Ishikawa (cell line): ENCODE measurements at regions not wholly inside any gene's neighbourhood (a gene's known extent, or its start where the extent isn't known, plus 50 kb on each side); places are given as distances from the start of the nearest gene placed in this dataset.

ENCODE experiments used
- CEBPB ChIP-seq: IDR thresholded peaks from 2 replicates; pipeline ENCODE4 v1.6.1; 2012
- EP300 ChIP-seq: IDR thresholded peaks from 2 replicates; pipeline ENCODE4 v1.6.1; 2012; ENCODE audit warnings: borderline replicate concordance
- FOXM1 ChIP-seq: IDR thresholded peaks from 2 replicates; pipeline ENCODE4 v1.6.1; 2012; ENCODE audit warnings: low read depth, borderline replicate concordance
- NFIC ChIP-seq: IDR thresholded peaks from 2 replicates; pipeline ENCODE4 v1.6.1; 2012
- RAD21 ChIP-seq: IDR thresholded peaks from 2 replicates; pipeline ENCODE4 v1.6.1; 2012; ENCODE audit warnings: low read depth
- REST ChIP-seq: IDR thresholded peaks from 2 replicates; pipeline ENCODE4 v1.6.1; 2012; ENCODE audit warnings: low read depth, mild to moderate bottlenecking
- TAF1 ChIP-seq: IDR thresholded peaks from 2 replicates; pipeline ENCODE4 v1.6.1; 2012; ENCODE audit warnings: low read depth, mild to moderate bottlenecking
- TCF12 ChIP-seq: IDR thresholded peaks from 2 replicates; pipeline ENCODE4 v1.6.1; 2012; ENCODE audit warnings: low read depth
- TEAD4 ChIP-seq: IDR thresholded peaks from 2 replicates; pipeline ENCODE4 v1.6.1; 2012
- YY1 ChIP-seq: IDR thresholded peaks from 2 replicates; pipeline ENCODE4 v1.6.1; 2012; ENCODE audit warnings: low read depth
- TF ChIP-seq, protein P1 (sequence below): IDR thresholded peaks from 2 replicates; pipeline ENCODE4 v1.6.1; 2012
- TF ChIP-seq, protein P2 (sequence below): IDR thresholded peaks from 2 replicates; pipeline ENCODE4 v1.6.1; 2012

DNA sequence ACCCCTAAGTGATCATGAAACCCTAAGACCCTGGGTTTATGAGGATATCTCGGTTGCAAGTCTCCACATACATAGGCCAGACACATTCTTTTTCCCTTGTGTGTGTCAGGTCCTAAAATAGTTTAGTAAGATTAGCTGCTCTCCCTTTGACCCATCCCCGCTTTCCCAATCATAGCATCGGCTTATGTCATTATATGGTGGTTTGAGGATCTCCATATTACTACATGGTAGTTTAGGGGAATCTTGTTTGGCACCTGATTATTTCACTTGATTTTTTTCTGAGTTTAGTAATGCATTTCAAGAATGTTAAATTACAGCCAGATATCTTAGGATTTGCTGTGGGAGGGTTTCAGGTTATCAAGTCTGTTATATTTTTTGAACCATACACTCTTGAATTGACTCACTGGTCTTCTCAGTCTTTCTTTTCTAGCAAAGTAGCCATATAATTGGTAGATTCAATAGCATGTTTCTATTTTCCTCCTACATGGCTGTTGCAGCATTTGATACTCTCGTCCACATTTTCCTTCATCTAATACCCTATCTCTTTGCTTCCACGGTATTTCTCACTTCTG is 68.3 kb upstream of the TRHDE start:
- TF ChIP-seq, protein P1, sequence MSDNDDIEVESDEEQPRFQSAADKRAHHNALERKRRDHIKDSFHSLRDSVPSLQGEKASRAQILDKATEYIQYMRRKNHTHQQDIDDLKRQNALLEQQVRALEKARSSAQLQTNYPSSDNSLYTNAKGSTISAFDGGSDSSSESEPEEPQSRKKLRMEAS: no peak
- TF ChIP-seq YY1: no peak
- TF ChIP-seq, protein P2, sequence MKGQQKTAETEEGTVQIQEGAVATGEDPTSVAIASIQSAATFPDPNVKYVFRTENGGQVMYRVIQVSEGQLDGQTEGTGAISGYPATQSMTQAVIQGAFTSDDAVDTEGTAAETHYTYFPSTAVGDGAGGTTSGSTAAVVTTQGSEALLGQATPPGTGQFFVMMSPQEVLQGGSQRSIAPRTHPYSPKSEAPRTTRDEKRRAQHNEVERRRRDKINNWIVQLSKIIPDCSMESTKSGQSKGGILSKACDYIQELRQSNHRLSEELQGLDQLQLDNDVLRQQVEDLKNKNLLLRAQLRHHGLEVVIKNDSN: no peak
- TF ChIP-seq REST: no peak
- TF ChIP-seq TAF1: no peak
- no peak for TF ChIP-seq EP300
- no peak for TF ChIP-seq NFIC
- no peak for TF ChIP-seq FOXM1
- TF ChIP-seq RAD21: no peak
- no peak for TF ChIP-seq TEAD4
- TF ChIP-seq CEBPB: no peak
- no peak for TF ChIP-seq TCF12
